ENCODE measurements at regions not wholly inside any gene's neighbourhood (a gene's known extent, or its start where the extent isn't known, plus 50 kb on each side); places are given as distances from the start of the nearest gene placed in this dataset.

- TF ChIP-seq CTCF (conservative IDR thresholded peaks at IDR 0.05; ENCODE audit: low read depth, low read length) (no peak), EZH2 (IDR thresholded peaks at IDR 0.05; ENCODE audit: low read length, unreplicated experiment) (no peak), EZH2phosphoT487 (IDR thresholded peaks at IDR 0.05; ENCODE audit: borderline replicate concordance, low read length) (no peak)
Measured at GRCh38 chr4:34035225-34035624, 2209.1 kb downstream of the ARAP2 start.
